HG02885 (cell line): ENCODE measurements at regions not wholly inside any gene's neighbourhood (a gene's known extent, or its start where the extent isn't known, plus 50 kb on each side); places are given as distances from the start of the nearest gene placed in this dataset.
"Not testable (repeated sequence)": the region's sequence is repeated elsewhere in the genome, so short reads cannot be mapped to it uniquely, and the experiment has no call there.

Experiments
- ATAC-seq: cut with Tn5 transposase; IDR thresholded peaks from one replicate; pipeline ENCODE4 v1.9.1; 2021; ENCODE audit warnings: mild to moderate bottlenecking; ENCODE audit not compliant: unreplicated experiment, poor library complexity

DNA sequence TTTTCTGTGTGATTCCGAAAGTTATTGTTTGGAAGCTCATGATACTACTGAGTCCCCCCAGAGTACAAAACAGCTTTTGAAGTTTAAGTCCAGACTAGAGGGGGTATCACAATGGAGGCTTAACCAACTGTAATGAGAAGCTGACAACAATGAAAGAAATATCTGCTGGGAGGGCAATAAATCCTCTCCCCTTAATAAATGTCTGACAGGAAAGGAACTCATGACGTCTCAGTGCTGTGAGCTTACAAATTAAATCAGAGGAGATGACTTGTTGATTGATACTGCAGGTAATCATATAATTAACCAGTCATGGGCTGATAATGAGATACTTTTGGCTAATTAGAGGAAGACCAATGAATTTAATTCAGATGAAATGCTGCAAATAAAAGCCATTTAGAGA, 102.6 kb upstream of the WDR11 start:
- no peak for ATAC-seq

GRCh38 chr10:120749072-120749471, 102.1 kb upstream of the WDR11 start:
- no peak for ATAC-seq

GRCh38 chr10:120749856-120750566, 101.2 kb upstream of the WDR11 start:
- ATAC-seq = no peak

DNA sequence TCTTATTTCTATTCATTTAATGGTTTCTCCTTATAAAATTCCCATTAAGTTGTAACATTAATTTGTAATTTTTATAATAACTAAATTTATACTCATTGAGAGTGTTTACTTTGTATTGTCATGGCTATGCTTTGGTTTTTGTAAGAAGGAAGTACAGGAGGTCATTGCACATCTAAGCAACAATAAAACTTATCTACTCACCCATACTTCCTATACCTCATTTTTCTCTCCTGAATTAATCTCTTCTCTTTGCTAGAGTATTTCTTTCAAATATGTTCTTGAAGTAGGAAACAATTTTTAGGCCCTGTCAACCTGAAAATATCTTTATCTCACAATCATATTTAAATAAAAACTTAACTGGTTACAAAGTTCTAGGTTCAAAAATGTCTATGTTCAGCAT, 95.4 kb upstream of the WDR11 start:
- no peak for ATAC-seq

GRCh38 chr10:120760253-120760652, 90.9 kb upstream of the WDR11 start:
- no peak for ATAC-seq

DNA sequence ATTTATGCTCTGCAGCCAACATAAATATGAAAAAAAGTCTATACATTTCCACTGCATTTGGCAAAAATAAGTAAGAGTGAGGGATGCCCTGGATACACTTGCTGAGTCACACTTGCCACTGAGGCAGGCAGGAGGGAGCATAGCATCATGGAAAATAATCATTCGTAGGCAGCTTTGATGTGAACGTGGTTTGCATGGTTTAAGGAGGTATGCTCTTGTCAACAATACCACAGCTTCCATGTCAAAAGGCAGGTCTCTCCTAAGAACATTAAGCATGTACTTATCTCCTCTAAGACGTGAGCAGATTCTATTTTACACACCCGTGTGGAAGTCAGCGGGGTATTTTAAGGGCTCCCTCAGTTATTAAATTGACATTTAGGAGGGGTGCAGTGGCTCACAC, 89.2 kb upstream of the WDR11 start:
- ATAC-seq = no peak

GRCh38 chr10:120765226-120765803, 85.8 kb upstream of the WDR11 start:
- ATAC-seq = no peak

DNA sequence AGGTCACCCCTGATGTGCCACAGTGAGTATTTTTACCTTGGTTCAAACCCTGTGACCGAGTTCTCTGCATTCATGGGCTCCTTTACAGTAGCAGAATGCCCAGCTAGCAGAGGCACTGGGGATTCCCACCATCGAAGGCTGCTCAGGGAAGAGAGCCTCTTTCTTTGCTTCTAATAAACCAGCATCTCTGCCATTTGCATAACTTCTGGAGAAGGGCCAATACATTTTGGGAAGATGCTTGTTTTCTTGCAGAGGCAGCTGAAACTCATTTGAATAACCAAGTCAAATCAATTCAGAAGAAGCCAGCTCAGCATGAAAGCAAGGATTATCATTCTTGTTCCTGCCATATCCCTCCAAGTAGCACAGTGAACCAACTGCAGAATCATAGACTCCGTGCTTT, 82.9 kb upstream of the WDR11 start:
- no peak for ATAC-seq

DNA sequence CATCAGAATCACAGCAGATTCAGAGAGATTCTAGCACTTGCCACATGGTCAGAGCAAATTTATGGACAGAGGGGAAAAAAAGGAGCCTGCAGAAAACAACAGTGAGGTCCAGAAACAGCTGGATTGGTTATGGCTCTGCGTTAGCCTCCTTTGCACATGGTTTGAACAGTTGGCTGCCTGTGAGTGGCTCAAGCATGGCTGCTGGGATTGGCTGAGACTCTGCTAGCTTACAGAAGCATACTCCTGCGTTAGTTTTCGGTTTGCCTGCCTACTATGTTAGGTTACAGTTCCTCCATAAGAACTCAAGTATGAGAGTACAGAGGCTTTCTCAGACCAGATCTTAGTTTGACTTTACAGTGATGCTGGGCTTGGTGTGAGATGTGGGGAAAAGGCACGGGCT, 80.7 kb upstream of the WDR11 start:
- no peak for ATAC-seq

- no peak for ATAC-seq
Observed at GRCh38 chr10:120776442-120776841, 74.7 kb upstream of the WDR11 start.

DNA sequence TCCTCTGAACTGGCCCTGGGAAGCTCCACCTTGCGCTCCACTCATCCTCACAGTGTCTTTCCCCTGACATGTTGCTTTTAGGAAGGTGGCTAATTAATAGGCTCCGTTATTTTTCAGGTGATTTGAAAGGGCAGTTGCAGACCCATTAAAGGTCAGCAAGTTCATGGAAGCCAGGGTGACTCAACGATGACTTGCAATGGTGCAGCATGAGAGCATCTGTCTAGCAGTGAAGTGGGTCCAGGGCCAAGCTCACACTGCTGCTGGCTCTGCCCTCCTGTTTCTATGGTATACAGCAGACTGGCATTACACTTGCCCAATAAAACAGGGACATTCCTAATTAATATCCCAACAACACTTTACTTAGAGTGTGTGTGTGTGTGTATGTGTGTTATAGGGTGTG, 68.8 kb upstream of the WDR11 start:
- ATAC-seq = no peak

DNA sequence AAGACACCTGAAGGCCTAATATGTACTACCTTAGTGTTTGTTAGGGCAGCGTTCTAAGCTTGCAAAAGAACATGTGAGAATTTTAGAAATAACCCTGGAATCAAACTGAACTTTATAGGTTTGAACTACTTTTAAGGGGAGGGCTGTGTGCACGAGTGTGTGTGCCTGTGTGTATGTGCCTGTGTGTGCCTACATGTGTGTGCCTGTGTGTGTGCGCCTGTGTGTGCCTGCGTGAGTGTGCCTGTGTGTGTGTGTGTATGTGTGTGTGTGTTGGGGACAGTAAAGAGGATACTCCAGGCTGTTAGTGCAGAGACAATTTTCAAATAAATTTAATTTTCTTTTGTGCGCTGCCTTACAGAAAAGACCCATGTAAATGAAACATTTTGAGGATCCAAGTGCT, 68.1 kb upstream of the WDR11 start:
- no peak for ATAC-seq

GRCh38 chr10:120783867-120784266, 67.3 kb upstream of the WDR11 start:
- ATAC-seq = no peak

DNA sequence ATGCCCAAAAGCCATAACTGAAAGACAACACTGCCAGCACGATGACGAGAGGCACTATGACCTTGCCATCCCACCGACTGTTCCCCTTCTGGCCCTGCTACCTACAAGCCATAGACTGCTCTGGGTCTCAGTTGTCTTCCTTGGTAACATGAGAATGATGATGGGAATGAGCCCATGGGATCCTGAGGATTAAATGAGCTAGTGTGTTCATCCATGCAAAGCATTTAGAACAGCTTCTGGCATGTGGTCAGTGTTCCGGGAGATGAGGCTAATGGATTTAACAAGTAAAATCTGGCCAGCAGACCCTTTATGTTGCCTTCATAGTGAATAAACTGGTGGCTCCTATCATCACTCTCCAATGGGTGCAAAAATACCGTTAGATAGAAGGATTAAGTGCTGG, 62.4 kb upstream of the WDR11 start:
- no peak for ATAC-seq

- ATAC-seq = no peak
Observed at GRCh38 chr10:120789303-120790203, 61.6 kb upstream of the WDR11 start.

- no peak for ATAC-seq
Observed at GRCh38 chr10:120791316-120791715, 59.8 kb upstream of the WDR11 start.

- ATAC-seq = no peak
Observed at GRCh38 chr10:120793088-120793487, 58.1 kb upstream of the WDR11 start.

DNA sequence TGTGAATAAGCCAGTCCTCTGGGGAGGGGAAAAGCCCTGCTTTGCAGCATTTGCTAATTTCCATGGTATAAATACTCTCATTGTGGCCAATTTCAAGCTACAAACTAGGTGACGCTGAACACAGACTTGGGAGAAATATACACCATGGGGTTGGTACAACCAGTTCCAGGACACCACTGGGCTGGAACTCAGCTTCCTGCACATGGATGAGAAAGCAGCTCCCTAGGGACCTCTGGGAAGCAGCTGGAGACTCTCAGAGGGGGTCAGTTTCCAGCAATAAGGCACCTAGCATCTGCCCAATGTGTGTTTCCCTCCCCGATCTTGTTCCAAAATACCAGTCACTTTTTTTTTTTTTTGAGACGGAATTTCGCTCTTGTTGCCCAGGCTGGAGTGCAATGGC, 56.8 kb upstream of the WDR11 start:
- ATAC-seq = no peak

- not testable (repeated sequence) for ATAC-seq
Observed at GRCh38 chr10:120798276-120798675, 52.9 kb upstream of the WDR11 start.

DNA sequence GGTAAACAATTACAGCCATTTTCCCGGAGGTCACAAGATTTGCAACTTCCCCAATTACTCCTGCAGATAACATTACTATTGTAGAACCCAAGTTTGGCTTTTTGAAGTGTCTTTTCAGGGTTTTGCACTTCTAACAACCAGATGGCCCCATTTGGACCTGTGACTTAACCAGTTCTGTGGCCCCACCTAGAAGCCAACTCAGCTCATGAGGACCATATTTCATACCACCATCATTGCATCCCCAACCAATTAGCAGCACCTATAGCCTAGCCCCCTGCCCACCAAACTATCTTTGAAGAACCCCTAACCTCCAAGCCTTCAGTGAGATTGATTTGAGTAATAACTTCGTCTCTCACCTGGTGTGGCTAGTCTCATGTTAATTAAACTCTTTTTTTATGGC, 51.3 kb upstream of the WDR11 start:
- ATAC-seq = no peak

GRCh38 chr10:120800528-120801323, 50.4 kb upstream of the WDR11 start:
- ATAC-seq = no peak
